Liver (tissue), 3 donors: ENCODE measurements at regions not wholly inside any gene's neighbourhood (a gene's known extent, or its start where the extent isn't known, plus 50 kb on each side); places are given as distances from the start of the nearest gene placed in this dataset.

Source experiments
- ATF3 ChIP-seq: IDR thresholded peaks from 2 replicates; pipeline ENCODE4 v1.6.1; 2016; ENCODE audit warnings: antibody characterized with exemption
- CTCF ChIP-seq: fragments of 150-350 bp; IDR thresholded peaks from 2 replicates; pipeline ENCODE4 v1.5.1; 2017; ENCODE audit warnings: improper control_type of control experiment, low read depth, low read length; ENCODE audit not compliant: missing input control
- EGR1 ChIP-seq, 2 donors: IDR thresholded peaks; 2 replicates each; pipeline ENCODE4 v1.6.1; 2016 to 2018; ENCODE audit warnings: antibody characterized with exemption in 2 of 2, low read depth in 2 of 2
- GABPA ChIP-seq, 2 donors: IDR thresholded peaks in 1 of 2; conservative IDR thresholded peaks in 1 of 2; 2 replicates each; pipeline ENCODE4 v1.6.1; 2016; ENCODE audit warnings: antibody characterized with exemption in 2 of 2, mild to moderate bottlenecking in 1 of 2, moderate library complexity in 1 of 2
- HNF4G ChIP-seq: IDR thresholded peaks from 2 replicates; pipeline ENCODE4 v1.6.1; 2016; ENCODE audit warnings: antibody characterized with exemption
- JUND ChIP-seq, 2 donors: IDR thresholded peaks; 2 replicates each; pipeline ENCODE4 v1.6.1; 2016; ENCODE audit warnings: antibody characterized with exemption in 2 of 2
- MAX ChIP-seq: IDR thresholded peaks from 2 replicates; pipeline ENCODE4 v1.6.1; 2016; ENCODE audit warnings: antibody characterized with exemption
- NR2F2 ChIP-seq: IDR thresholded peaks from 2 replicates; pipeline ENCODE4 v1.6.1; 2016; ENCODE audit warnings: antibody characterized with exemption
- RAD21 ChIP-seq, 2 donors: IDR thresholded peaks; 2 replicates each; pipeline ENCODE4 v1.6.1; 2016; ENCODE audit warnings: antibody characterized with exemption in 2 of 2, mild to moderate bottlenecking in 2 of 2
- REST ChIP-seq: IDR thresholded peaks from 2 replicates; pipeline ENCODE4 v1.6.1; 2016; ENCODE audit warnings: antibody characterized with exemption, mild to moderate bottlenecking
- RXRA ChIP-seq, 2 donors: IDR thresholded peaks; 2 replicates each; pipeline ENCODE4 v1.6.1; 2017 to 2018; ENCODE audit warnings: antibody characterized with exemption in 2 of 2, mild to moderate bottlenecking in 1 of 2
- SP1 ChIP-seq: IDR thresholded peaks from 2 replicates; pipeline ENCODE4 v1.6.1; 2018; ENCODE audit warnings: antibody characterized with exemption, mild to moderate bottlenecking
- YY1 ChIP-seq: IDR thresholded peaks from 2 replicates; pipeline ENCODE4 v1.6.1; 2016; ENCODE audit warnings: antibody characterized with exemption, mild to moderate bottlenecking
- ZBTB33 ChIP-seq: IDR thresholded peaks from 2 replicates; pipeline ENCODE4 v1.6.1; 2016; ENCODE audit warnings: antibody characterized with exemption
- donor health status: healthy.
- donor health status: healthy.

GRCh38 chr7:34245246-34245645 is 339.9 kb downstream of the BMPER start:
- no peak for TF ChIP-seq CTCF
- no peak for TF ChIP-seq JUND (IDR thresholded peaks at IDR 0.05)
- TF ChIP-seq MAX: no peak
- TF ChIP-seq ZBTB33: no peak
- no peak for TF ChIP-seq EGR1 (IDR thresholded peaks at IDR 0.05; ENCODE audit: low read depth in 2 of 2)
- TF ChIP-seq YY1: no peak
- no peak for TF ChIP-seq REST
- TF ChIP-seq RXRA (IDR thresholded peaks at IDR 0.05): no peak
- TF ChIP-seq HNF4G: no peak
- no peak for TF ChIP-seq RAD21 (IDR thresholded peaks at IDR 0.05)
- no peak for TF ChIP-seq SP1
- TF ChIP-seq NR2F2: no peak
- TF ChIP-seq GABPA (IDR thresholded peaks at IDR 0.05 in 1 of 2, conservative IDR thresholded peaks at IDR 0.05 in 1 of 2): no peak
- TF ChIP-seq ATF3: no peak
